ENCODE measurements at regions not wholly inside any gene's neighbourhood (a gene's known extent, or its start where the extent isn't known, plus 50 kb on each side); places are given as distances from the start of the nearest gene placed in this dataset.

DNA sequence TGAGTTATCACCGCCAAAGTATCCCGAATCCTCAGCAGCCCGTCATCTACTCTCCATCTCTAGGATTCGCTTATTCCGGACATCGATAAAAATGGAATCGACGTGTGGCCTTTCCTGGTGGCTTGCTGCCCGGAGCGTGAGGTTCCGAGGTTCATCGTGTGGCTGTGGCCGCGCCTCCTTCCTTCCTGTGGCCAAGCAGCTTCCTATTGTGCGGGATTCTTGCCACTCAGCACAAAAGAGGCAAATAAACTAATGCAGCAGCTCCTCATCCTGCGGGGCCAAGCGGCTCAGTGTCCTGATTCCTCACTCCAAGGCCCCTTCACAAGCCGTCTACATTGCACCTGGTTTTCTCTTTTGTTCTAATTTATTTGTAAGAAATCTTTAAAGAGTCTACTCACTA, 800.9 kb downstream of the CDH9 start:
- H3K27ac Mint-ChIP-seq: no peak overlapping the region
- H3K79me2 ChIP-seq (ENCODE audit: control insufficient read depth, insufficient read depth, low read length): no peaks in the 10 kb centered on the region
- no peak overlapping the region for H3K4me3 Mint-ChIP-seq
- no peaks in the 10 kb centered on the region for H3K36me3 ChIP-seq (replicated peaks in 1 of 2; ENCODE audit: control extremely low read depth in 1 of 2, control insufficient read depth in 1 of 2, extremely low read depth in 1 of 2, insufficient read depth in 2 of 2, low read length in 1 of 2)
- H4K20me1 ChIP-seq (ENCODE audit: control insufficient read depth, insufficient read depth, low read length, poor library complexity, severe bottlenecking): no peaks in the 10 kb centered on the region
- WGBS (ENCODE audit: insufficient coverage): 91% methylated on average over 15 of the region's 18 CpGs
- no peaks in the 10 kb centered on the region for H3K27me3 Mint-ChIP-seq
- ATAC-seq (ENCODE audit: low read depth) (no peak), DNase-seq (no peak)
- no peak overlapping the region for H3K27ac ChIP-seq (ENCODE audit: low read length in 2 of 2)
- H3K4me2 ChIP-seq (replicated peaks; ENCODE audit: low read depth, low read length, poor library complexity, severe bottlenecking): no peak overlapping the region
- ChIA-PET CTCF (no interaction called here), POLR2A (no interaction called here)
- no peaks in the 10 kb centered on the region for H3K4me1 ChIP-seq (ENCODE audit: control insufficient read depth in 2 of 2, insufficient read depth in 2 of 2, low read length in 2 of 2)
- no peaks in the 10 kb centered on the region for H3K4me1 Mint-ChIP-seq
- TF ChIP-seq, protein P1, sequence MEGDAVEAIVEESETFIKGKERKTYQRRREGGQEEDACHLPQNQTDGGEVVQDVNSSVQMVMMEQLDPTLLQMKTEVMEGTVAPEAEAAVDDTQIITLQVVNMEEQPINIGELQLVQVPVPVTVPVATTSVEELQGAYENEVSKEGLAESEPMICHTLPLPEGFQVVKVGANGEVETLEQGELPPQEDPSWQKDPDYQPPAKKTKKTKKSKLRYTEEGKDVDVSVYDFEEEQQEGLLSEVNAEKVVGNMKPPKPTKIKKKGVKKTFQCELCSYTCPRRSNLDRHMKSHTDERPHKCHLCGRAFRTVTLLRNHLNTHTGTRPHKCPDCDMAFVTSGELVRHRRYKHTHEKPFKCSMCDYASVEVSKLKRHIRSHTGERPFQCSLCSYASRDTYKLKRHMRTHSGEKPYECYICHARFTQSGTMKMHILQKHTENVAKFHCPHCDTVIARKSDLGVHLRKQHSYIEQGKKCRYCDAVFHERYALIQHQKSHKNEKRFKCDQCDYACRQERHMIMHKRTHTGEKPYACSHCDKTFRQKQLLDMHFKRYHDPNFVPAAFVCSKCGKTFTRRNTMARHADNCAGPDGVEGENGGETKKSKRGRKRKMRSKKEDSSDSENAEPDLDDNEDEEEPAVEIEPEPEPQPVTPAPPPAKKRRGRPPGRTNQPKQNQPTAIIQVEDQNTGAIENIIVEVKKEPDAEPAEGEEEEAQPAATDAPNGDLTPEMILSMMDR (IDR thresholded peaks at IDR 0.05): no peak
- TF ChIP-seq EZH2 (IDR thresholded peaks at IDR 0.05; ENCODE audit: borderline replicate concordance, insufficient read depth, low read depth, low read length, poor library complexity, severe bottlenecking): no peak
- no peak overlapping the region for H2AFZ ChIP-seq (ENCODE audit: insufficient read depth, low read depth, low read length, poor library complexity, severe bottlenecking)
- H3K9me3 Mint-ChIP-seq (ENCODE audit: insufficient read depth): peaks cover 4% of the 10 kb centered on the region
- no peak overlapping the region for H3K9ac ChIP-seq (ENCODE audit: low read length)
- peaks cover 0 to 26% (median 0%) of the 10 kb centered on the region in 3 donors for H3K9me3 ChIP-seq (ENCODE audit: control extremely low read depth in 1 of 3, control insufficient read depth in 2 of 3, insufficient read depth in 1 of 3, low read length in 2 of 3)
- H3K4me3 ChIP-seq (ENCODE audit: control extremely low read depth in 1 of 5, extremely low read depth in 1 of 5, insufficient read depth in 1 of 5, low read depth in 2 of 5, low read length in 4 of 5): no peak overlapping the region
- intact Hi-C loops (cut with micrococcal nuclease): no loop called here
- H3K27me3 ChIP-seq (replicated peaks in 1 of 4; ENCODE audit: control extremely low read depth in 1 of 4, control insufficient read depth in 3 of 4, insufficient read depth in 4 of 4, low read length in 3 of 4): no peaks in the 10 kb centered on the region

DNA sequence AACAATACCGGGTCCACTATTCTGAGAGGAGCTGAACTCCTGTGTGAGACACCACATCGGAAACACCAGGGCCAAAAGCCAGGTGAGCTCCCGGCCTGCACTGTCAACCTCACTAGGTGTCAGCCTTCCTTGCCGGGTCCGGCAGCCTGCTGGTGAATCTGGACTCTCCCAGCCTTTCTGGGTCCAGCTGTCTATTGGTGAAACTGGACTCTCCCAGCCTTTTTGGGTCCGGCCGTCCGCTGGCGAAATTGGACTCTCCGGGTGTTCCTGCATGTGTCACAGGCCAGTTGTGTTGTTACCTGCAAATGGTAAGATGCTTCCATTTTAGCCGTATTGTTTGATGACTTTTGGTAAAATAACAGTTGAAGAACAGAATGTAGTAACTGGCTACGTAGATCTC, 801.5 kb downstream of the CDH9 start:
- Histone ChIP-seq H4K20me1 (ENCODE audit: control insufficient read depth, insufficient read depth, low read length, poor library complexity, severe bottlenecking) (no peaks in the 10 kb centered on the region), H3K4me1 (ENCODE audit: control insufficient read depth in 2 of 2, insufficient read depth in 2 of 2, low read length in 2 of 2) (no peaks in the 10 kb centered on the region), H3K27me3 (replicated peaks in 1 of 4; ENCODE audit: control extremely low read depth in 1 of 4, control insufficient read depth in 3 of 4, insufficient read depth in 4 of 4, low read length in 3 of 4) (no peaks in the 10 kb centered on the region), H3K4me2 (replicated peaks; ENCODE audit: low read depth, low read length, poor library complexity, severe bottlenecking) (no peak overlapping the region), H3K79me2 (ENCODE audit: control insufficient read depth, insufficient read depth, low read length) (no peaks in the 10 kb centered on the region), H3K4me3 (ENCODE audit: control extremely low read depth in 1 of 5, extremely low read depth in 1 of 5, insufficient read depth in 1 of 5, low read depth in 2 of 5, low read length in 4 of 5) (no peak overlapping the region), H3K9me3 (ENCODE audit: control extremely low read depth in 1 of 3, control insufficient read depth in 2 of 3, insufficient read depth in 1 of 3, low read length in 2 of 3) (peaks cover 0 to 28% (median 0%) of the 10 kb centered on the region in 3 donors), H3K27ac (ENCODE audit: low read length in 2 of 2) (no peak overlapping the region), H2AFZ (ENCODE audit: insufficient read depth, low read depth, low read length, poor library complexity, severe bottlenecking) (no peak overlapping the region), H3K36me3 (replicated peaks in 1 of 2; ENCODE audit: control extremely low read depth in 1 of 2, control insufficient read depth in 1 of 2, extremely low read depth in 1 of 2, insufficient read depth in 2 of 2, low read length in 1 of 2) (no peaks in the 10 kb centered on the region), H3K9ac (ENCODE audit: low read length) (no peak overlapping the region)
- intact Hi-C loops (cut with micrococcal nuclease): no loop called here
- WGBS (ENCODE audit: insufficient coverage): 99% methylated on average over 9 of the region's 12 CpGs
- no peaks in the 10 kb centered on the region for H3K27me3 Mint-ChIP-seq
- no peak overlapping the region for H3K27ac Mint-ChIP-seq
- no peaks in the 10 kb centered on the region for H3K4me1 Mint-ChIP-seq
- peaks cover 4% of the 10 kb centered on the region for H3K9me3 Mint-ChIP-seq (ENCODE audit: insufficient read depth)
- DNase-seq: no peak
- no peak for TF ChIP-seq EZH2 (IDR thresholded peaks at IDR 0.05; ENCODE audit: borderline replicate concordance, insufficient read depth, low read depth, low read length, poor library complexity, severe bottlenecking)
- TF ChIP-seq, protein P1 (IDR thresholded peaks at IDR 0.05): no peak
- H3K4me3 Mint-ChIP-seq: no peak overlapping the region
- no peak for ATAC-seq (ENCODE audit: low read depth)
- POLR2A ChIA-PET: no interaction called here
- CTCF ChIA-PET: no interaction called here

Data from B cell (primary cell).